ENCODE measurements at regions not wholly inside any gene's neighbourhood (a gene's known extent, or its start where the extent isn't known, plus 50 kb on each side); places are given as distances from the start of the nearest gene placed in this dataset.
"Not testable (repeated sequence)": the region's sequence is repeated elsewhere in the genome, so short reads cannot be mapped to it uniquely, and the experiment has no call there.

DNA sequence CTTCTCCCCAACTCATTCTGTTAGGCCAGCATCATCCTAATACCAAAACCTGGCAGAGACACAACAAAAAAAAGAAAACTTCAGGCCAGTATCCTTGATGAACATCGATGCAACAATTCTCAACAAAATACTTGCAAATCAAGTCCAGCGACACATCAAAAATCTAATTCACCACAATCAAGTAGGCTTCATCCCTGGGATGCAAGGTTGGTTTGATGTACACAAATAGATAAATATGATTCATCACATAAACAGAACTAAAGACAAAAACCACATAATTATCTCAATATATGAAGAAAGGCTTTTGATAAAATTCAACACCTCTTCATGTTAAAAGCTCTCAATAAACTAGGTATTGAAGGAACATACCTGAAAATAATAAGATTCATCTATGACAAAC, 184.1 kb downstream of the SLC38A4 start:
- TF ChIP-seq, protein P1, sequence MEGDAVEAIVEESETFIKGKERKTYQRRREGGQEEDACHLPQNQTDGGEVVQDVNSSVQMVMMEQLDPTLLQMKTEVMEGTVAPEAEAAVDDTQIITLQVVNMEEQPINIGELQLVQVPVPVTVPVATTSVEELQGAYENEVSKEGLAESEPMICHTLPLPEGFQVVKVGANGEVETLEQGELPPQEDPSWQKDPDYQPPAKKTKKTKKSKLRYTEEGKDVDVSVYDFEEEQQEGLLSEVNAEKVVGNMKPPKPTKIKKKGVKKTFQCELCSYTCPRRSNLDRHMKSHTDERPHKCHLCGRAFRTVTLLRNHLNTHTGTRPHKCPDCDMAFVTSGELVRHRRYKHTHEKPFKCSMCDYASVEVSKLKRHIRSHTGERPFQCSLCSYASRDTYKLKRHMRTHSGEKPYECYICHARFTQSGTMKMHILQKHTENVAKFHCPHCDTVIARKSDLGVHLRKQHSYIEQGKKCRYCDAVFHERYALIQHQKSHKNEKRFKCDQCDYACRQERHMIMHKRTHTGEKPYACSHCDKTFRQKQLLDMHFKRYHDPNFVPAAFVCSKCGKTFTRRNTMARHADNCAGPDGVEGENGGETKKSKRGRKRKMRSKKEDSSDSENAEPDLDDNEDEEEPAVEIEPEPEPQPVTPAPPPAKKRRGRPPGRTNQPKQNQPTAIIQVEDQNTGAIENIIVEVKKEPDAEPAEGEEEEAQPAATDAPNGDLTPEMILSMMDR (IDR thresholded peaks at IDR 0.05; ENCODE audit: poor library complexity, severe bottlenecking), result not testable (repeated sequence)
- not testable (repeated sequence) for TF ChIP-seq RAD21 (conservative IDR thresholded peaks at IDR 0.05); POLR2AphosphoS5 (IDR thresholded peaks at IDR 0.05); EZH2 (IDR thresholded peaks at IDR 0.05; ENCODE audit: borderline replicate concordance, insufficient read depth, low read length, poor library complexity, severe bottlenecking); EP300 (conservative IDR thresholded peaks at IDR 0.05; ENCODE audit: poor library complexity, severe bottlenecking)
- TF ChIP-seq, protein P2, sequence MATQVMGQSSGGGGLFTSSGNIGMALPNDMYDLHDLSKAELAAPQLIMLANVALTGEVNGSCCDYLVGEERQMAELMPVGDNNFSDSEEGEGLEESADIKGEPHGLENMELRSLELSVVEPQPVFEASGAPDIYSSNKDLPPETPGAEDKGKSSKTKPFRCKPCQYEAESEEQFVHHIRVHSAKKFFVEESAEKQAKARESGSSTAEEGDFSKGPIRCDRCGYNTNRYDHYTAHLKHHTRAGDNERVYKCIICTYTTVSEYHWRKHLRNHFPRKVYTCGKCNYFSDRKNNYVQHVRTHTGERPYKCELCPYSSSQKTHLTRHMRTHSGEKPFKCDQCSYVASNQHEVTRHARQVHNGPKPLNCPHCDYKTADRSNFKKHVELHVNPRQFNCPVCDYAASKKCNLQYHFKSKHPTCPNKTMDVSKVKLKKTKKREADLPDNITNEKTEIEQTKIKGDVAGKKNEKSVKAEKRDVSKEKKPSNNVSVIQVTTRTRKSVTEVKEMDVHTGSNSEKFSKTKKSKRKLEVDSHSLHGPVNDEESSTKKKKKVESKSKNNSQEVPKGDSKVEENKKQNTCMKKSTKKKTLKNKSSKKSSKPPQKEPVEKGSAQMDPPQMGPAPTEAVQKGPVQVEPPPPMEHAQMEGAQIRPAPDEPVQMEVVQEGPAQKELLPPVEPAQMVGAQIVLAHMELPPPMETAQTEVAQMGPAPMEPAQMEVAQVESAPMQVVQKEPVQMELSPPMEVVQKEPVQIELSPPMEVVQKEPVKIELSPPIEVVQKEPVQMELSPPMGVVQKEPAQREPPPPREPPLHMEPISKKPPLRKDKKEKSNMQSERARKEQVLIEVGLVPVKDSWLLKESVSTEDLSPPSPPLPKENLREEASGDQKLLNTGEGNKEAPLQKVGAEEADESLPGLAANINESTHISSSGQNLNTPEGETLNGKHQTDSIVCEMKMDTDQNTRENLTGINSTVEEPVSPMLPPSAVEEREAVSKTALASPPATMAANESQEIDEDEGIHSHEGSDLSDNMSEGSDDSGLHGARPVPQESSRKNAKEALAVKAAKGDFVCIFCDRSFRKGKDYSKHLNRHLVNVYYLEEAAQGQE (IDR thresholded peaks at IDR 0.05; ENCODE audit: borderline replicate concordance), result not testable (repeated sequence)
